RWPE2 (cell line): ENCODE measurements at regions not wholly inside any gene's neighbourhood (a gene's known extent, or its start where the extent isn't known, plus 50 kb on each side); places are given as distances from the start of the nearest gene placed in this dataset.

Experiments
- ATAC-seq: fragments of 200-7000 bp; cut with Tn5 transposase; 3 replicates; pipeline ENCODE4 v1.9.1; 2021; ENCODE audit warnings: low read depth
- DNase-seq: peaks from one replicate; pipeline ENCODE4 v3.0.0-alpha.2; 2020; ENCODE audit warnings: low spot score
- H3K27ac ChIP-seq: fragments of 450-650 bp; 2 replicates; pipeline ENCODE4 v1.5.1; 2017; ENCODE audit warnings: mild to moderate bottlenecking; ENCODE audit not compliant: poor library complexity, severe bottlenecking
- H3K27me3 ChIP-seq: fragments of 250-450 bp; sonication (Bioruptor Pico); 2 replicates; pipeline ENCODE4 v1.5.1; 2021; ENCODE audit warnings: mild to moderate bottlenecking, moderate library complexity; ENCODE audit not compliant: insufficient read depth, poor library complexity, severe bottlenecking
- H3K36me3 ChIP-seq: fragments of 250-450 bp; sonication (Bioruptor Pico); 2 replicates; pipeline ENCODE4 v1.5.1; 2020; ENCODE audit warnings: low read depth, mild to moderate bottlenecking, moderate library complexity
- H3K4me1 ChIP-seq: fragments of 250-450 bp; sonication (Bioruptor Pico); 2 replicates; pipeline ENCODE4 v1.5.1; 2021; ENCODE audit warnings: mild to moderate bottlenecking, moderate library complexity; ENCODE audit not compliant: insufficient read depth, poor library complexity, severe bottlenecking
- H3K4me3 ChIP-seq: fragments of 250-450 bp; sonication (Bioruptor Pico); 2 replicates; pipeline ENCODE4 v1.5.1; 2021; ENCODE audit warnings: mild to moderate bottlenecking, moderate library complexity; ENCODE audit not compliant: severe bottlenecking
- H3K9me3 ChIP-seq: fragments of 250-450 bp; sonication (Bioruptor Pico); 2 replicates; pipeline ENCODE4 v1.5.1; 2021; ENCODE audit warnings: mild to moderate bottlenecking, moderate library complexity; ENCODE audit not compliant: severe bottlenecking
- TF ChIP-seq, protein P1 (sequence below): fragments of 450-650 bp; IDR thresholded peaks from one replicate; pipeline ENCODE4 v1.5.1; 2017; ENCODE audit warnings: mild to moderate bottlenecking, moderate library complexity; ENCODE audit not compliant: poor library complexity, severe bottlenecking

DNA sequence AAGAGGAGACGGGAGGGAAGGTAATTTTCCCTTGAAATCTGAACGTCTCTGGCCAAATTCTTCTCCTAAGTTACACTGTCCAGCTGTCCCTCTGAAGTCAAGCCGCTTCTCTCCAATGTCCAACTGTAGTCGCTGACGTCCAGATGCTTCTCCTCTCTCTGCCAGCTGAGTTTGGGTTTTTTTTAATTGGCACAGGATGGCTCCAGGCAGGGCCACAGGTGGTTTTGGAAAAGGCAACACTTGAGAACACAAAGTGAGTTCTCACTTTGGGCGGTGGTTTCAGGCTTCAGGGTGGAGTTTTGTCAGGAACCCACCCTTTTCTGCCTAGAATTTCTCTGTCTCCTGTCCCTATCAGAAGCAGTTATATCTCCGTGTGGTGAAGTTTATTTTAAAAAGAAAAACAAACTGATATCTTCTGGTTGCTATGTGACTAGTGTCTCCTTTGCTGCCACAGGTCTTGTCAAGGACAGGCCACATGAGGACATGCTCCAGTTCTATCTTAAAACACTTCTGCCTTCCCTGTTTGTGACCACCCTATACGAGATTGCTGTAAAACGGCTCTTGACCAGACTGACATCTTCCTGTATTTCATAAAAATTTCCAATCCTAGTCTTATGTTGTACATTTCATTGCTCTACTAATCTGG lies 472.3 kb upstream of the ADGRL4 start:
- no peak overlapping the region for H3K27ac ChIP-seq
- H3K4me1 ChIP-seq: no peaks in the 10 kb centered on the region
- H3K27me3 ChIP-seq: peaks cover 4% of the 10 kb centered on the region
- H3K4me3 ChIP-seq: no peak overlapping the region
- H3K36me3 ChIP-seq: no peaks in the 10 kb centered on the region
- DNase-seq (no peak), ATAC-seq (no peak)
- TF ChIP-seq, protein P1, sequence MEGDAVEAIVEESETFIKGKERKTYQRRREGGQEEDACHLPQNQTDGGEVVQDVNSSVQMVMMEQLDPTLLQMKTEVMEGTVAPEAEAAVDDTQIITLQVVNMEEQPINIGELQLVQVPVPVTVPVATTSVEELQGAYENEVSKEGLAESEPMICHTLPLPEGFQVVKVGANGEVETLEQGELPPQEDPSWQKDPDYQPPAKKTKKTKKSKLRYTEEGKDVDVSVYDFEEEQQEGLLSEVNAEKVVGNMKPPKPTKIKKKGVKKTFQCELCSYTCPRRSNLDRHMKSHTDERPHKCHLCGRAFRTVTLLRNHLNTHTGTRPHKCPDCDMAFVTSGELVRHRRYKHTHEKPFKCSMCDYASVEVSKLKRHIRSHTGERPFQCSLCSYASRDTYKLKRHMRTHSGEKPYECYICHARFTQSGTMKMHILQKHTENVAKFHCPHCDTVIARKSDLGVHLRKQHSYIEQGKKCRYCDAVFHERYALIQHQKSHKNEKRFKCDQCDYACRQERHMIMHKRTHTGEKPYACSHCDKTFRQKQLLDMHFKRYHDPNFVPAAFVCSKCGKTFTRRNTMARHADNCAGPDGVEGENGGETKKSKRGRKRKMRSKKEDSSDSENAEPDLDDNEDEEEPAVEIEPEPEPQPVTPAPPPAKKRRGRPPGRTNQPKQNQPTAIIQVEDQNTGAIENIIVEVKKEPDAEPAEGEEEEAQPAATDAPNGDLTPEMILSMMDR: no peak
- no peaks in the 10 kb centered on the region for H3K9me3 ChIP-seq

DNA sequence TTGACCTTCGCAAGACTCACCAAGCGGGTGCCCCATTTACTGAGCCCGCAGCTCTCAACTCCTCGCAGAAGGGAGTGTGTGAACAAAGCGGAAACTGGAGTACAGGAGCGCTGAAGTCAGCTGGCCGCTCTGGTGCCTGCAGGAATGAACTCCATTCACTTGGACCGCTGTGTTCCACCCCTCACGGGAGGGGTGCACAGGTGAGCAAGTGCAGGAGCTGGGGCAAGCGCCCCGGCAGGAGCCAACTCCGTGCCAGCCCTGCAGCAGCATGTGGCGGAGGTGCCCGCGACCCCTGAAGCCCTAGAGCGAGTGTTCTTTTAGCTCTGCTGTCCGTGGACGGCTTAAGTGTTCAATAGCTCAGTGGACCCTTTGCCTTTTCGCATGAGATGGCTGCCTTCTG lies 471.6 kb upstream of the ADGRL4 start:
- DNase-seq: no peak
- Histone ChIP-seq H3K36me3 (no peaks in the 10 kb centered on the region), H3K4me1 (no peaks in the 10 kb centered on the region), H3K27me3 (peaks cover 4% of the 10 kb centered on the region), H3K4me3 (no peak overlapping the region), H3K27ac (no peak overlapping the region), H3K9me3 (no peaks in the 10 kb centered on the region)
- ATAC-seq: no peak
- TF ChIP-seq, protein P1: no peak

DNA sequence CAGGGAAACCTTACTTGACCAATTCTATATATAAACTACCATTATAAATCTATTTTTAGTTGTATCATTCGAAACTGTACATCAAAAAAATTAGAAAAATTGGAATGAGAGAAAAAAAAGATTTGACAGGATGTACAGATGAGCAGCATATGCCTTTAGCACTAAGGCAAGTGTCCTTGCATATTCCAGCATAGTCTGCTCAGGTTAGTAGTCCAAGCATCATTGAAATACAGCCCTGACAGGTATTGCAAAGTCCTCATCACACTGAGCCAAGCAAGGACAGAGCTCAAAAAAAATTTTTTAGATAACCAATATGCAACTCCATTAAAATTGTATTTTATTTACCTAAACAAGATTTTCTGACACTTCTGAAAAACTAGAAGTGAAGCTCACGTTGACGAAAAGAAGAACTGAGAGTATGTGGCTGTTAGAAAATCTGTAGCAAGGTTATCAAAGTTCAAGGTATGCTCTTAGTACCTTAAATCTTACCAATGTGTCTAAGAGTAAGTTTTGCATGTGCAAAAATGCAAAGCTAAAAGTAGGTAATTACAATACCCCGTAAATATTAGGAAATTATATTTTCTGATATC lies 465.6 kb upstream of the ADGRL4 start:
- ATAC-seq (no peak), DNase-seq (no peak)
- Histone ChIP-seq H3K27ac (no peak overlapping the region), H3K27me3 (peaks cover 4% of the 10 kb centered on the region), H3K4me1 (no peaks in the 10 kb centered on the region), H3K4me3 (no peak overlapping the region), H3K36me3 (no peaks in the 10 kb centered on the region), H3K9me3 (no peaks in the 10 kb centered on the region)
- TF ChIP-seq, protein P1: no peak

DNA sequence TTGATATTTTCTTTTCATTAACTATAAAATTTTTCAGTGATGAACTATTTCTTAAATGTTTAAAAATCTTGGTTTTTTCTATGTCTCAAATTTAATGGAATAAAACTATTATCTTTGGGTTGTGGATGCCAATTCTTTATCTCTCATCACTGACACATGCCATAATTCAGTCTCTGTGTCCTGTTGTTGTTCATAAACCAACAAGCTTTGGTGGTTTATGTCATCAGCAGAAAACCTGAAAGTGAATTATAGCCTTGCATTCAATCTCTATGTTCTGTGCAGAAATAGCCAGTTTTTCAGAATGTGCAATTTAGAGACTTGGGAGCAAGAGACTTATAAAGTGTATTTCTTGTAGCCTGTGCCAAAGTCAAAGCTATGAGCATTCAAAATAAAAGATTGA lies 462.6 kb upstream of the ADGRL4 start:
- Histone ChIP-seq H3K4me3 (no peak overlapping the region), H3K4me1 (no peaks in the 10 kb centered on the region), H3K27me3 (peaks cover 2% of the 10 kb centered on the region), H3K36me3 (no peaks in the 10 kb centered on the region), H3K27ac (no peak overlapping the region), H3K9me3 (no peaks in the 10 kb centered on the region)
- DNase-seq: no peak
- no peak for ATAC-seq
- TF ChIP-seq, protein P1: no peak

DNA sequence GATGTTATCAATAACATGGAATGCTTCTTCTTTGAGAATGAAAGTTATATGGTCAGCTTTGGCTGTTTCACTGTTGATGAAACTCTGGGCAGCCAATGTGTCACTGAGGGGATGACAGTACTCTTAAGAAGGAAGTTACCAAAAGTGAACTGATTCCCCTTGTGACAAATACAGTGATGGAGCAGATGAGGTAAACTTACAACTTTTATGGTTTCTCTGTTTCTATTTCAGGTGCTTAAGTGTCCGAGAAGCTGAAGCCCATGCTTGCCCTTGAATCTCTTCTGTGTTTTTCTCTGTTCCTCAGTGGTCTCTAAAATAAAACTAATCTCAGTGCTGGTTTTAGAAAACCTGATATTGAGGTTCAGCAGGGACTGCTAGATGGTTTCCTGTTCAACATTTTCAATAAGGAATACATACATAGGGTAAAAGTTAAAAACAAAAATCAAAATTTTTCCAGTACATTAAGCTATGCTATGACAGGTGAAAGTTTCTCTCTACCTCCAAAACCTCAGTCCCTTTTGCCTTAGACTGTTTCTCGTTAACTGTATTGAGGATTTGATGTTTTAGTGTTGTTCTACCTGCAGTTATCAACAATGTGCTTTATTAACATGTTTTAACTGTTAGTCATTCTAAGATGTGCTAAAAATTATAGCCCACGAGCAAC lies 454.4 kb upstream of the ADGRL4 start:
- Histone ChIP-seq H3K36me3 (no peaks in the 10 kb centered on the region), H3K27ac (no peak overlapping the region), H3K4me3 (no peak overlapping the region), H3K4me1 (no peaks in the 10 kb centered on the region), H3K27me3 (no peaks in the 10 kb centered on the region), H3K9me3 (no peaks in the 10 kb centered on the region)
- DNase-seq (no peak), ATAC-seq (no peak)
- TF ChIP-seq, protein P1: no peak
